ENCODE measurements at regions not wholly inside any gene's neighbourhood (a gene's known extent, or its start where the extent isn't known, plus 50 kb on each side); places are given as distances from the start of the nearest gene placed in this dataset.

DNA sequence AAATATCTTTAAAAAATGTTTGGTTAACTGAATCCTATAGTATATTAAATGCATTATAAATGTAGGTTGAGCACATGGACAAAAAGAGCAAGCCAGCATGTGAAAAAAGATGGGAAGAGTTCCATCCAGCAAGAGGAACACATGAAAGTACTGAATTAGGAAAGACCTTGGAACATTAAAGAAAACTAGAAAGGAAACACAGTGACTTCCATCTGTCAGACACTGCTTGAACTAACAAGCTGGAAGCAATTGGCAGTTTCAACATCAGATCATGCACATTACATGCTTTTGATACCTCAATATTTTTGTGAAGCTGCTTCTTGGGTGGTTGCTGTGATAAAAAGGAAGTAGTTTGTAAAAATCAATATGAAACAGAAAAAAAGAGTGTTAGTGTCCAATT lies 626.8 kb upstream of the GNPDA2 start:
- no peak for TF ChIP-seq CTCF (IDR thresholded peaks at IDR 0.05)

GRCh38 chr4:45350438-45350837 lies 624.1 kb upstream of the GNPDA2 start:
- no peak for TF ChIP-seq CTCF (IDR thresholded peaks at IDR 0.05)

DNA sequence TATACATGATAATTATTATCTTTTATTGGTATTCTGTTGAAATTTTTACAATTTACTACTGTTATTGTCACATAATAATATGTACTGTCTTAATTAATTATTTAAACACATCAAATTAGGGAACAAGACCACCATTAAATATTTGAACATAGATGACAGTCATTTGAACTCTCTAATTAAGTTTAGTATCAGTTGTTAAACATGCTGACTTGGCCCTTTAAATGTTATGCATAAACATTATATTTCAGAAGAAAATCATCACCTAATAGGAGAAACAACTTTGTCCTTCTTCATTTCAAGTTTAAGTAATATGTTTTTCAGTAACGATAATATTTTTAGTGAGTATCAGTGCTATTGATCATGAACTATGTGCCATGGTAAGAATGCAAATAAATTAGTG lies 623.5 kb upstream of the GNPDA2 start:
- TF ChIP-seq CTCF (IDR thresholded peaks at IDR 0.05): no peak

GRCh38 chr4:45346816-45347435 lies 620.6 kb upstream of the GNPDA2 start:
- TF ChIP-seq CTCF (IDR thresholded peaks at IDR 0.05): no peak

DNA sequence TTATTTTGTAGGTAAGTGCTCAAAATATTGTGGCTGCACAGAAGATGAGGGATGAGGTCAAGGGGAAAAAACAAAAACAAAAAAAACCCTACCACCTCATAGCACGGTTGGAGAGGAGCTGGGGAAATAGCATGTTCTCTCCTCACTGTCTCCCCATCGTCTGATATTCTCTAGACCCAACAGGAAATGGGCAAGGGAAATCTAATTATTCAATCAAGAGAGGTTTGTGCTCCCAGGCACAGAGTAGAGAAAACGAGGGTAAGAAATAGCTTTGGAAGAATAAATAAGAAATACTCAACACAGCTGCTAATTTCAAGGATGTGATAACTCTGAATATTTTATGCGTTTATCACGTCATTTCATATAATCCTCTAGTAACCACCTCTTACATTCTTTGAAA lies 619.2 kb upstream of the GNPDA2 start:
- TF ChIP-seq CTCF (IDR thresholded peaks at IDR 0.05): no peak

- no peak for TF ChIP-seq CTCF (IDR thresholded peaks at IDR 0.05)
Measured at GRCh38 chr4:45331802-45332201, 605.4 kb upstream of the GNPDA2 start.

GRCh38 chr4:45327544-45327943 lies 601.2 kb upstream of the GNPDA2 start:
- TF ChIP-seq CTCF (IDR thresholded peaks at IDR 0.05): no peak
